COLO668 (cell line): ENCODE measurements at regions not wholly inside any gene's neighbourhood (a gene's known extent, or its start where the extent isn't known, plus 50 kb on each side); places are given as distances from the start of the nearest gene placed in this dataset.

Source experiments
- DNase-seq: peaks from one replicate; lab custom pipeline; 2025; ENCODE audit not compliant: unreplicated experiment; lab: John Stamatoyannopoulos, UW

GRCh38 chr15:47824147-47824546 is 106.8 kb downstream of the SEMA6D start:
- no peak for DNase-seq

GRCh38 chr15:47829667-47830066 is 112.4 kb downstream of the SEMA6D start:
- DNase-seq = no peak

GRCh38 chr15:47834093-47834492 is 116.8 kb downstream of the SEMA6D start:
- DNase-seq = no peak

GRCh38 chr15:47839233-47839825 is 122.0 kb downstream of the SEMA6D start:
- DNase-seq = no peak

DNA sequence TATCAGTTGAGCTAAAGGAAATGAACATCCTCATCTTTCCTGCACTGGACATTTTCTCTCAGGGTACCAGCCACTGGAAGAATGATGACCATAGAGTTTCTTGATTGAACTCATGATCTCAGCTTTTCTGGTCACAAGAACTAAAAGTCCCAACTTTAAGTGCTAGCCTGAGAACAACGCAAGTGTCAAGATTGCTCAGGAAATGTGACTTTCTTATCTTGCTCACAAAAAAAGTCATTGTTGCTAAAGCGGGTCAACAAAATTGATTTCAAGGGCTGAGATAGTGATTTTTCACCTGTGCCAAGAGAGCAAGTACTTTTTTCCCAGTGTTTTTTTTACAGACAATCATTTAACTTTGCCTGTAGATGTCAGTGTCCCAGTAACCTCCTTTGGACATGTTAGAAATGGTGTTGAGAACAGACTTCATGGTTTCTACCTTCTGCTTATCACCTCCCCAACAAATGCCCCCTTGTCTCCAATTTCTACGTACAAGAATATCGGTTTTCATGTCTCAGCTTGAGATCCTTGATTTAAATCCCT is 125.9 kb downstream of the SEMA6D start:
- DNase-seq = no peak

DNA sequence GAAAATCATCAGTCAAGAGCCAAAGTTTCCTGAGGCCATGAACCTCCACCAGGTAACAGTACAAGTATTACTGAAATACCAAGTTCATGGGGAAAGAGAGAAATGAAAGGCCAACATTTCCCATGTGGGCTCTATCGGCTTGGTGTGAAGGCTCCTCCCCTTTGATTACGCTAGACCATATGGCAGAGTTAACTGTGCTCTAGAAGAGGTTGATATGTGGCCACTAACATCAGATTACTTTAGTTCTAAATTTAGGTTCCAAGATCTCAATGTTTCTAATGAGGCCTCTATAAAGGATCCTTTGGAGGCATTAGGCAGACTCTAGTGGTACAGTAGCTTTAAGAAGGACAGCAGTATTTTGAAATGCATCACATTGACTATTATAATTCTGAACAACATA is 127.1 kb downstream of the SEMA6D start:
- DNase-seq = no peak

DNA sequence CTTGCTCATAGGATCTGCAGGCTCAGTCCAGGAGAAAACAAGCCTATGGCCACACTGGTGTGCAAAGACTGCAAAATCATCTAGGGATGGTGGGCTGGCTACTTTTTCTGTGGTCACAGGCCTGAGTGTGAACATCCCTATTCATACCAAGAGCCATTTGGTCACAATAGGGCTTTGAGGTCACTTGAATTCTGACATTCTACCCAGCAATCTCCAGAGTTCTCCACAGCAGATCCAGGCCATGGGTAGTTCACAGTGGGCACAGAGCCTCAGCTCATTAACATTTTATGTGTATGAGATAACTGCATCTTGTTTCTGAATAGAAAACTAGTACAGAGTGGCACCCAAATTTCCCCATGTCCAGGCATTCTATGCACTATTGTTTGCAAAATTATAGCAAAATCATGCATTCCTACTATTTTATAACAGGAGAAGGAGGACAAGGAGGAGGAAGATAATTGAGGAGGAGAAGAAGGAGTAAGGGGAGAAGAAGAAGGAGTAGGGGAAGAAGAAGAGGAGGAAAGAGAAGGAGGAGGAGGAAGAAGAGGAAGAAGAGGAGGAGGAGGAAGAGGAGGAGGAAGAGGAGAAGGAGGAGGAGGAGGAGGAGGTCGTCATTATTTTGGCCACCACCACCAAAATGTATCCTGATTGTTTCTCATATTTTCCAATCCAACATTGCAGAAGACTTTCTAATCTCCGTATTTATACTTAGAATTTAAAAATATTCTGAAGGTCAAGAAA is 129.0 kb downstream of the SEMA6D start:
- DNase-seq = no peak

- no peak for DNase-seq
Observed at GRCh38 chr15:47846876-47847275, 129.6 kb downstream of the SEMA6D start.

DNA sequence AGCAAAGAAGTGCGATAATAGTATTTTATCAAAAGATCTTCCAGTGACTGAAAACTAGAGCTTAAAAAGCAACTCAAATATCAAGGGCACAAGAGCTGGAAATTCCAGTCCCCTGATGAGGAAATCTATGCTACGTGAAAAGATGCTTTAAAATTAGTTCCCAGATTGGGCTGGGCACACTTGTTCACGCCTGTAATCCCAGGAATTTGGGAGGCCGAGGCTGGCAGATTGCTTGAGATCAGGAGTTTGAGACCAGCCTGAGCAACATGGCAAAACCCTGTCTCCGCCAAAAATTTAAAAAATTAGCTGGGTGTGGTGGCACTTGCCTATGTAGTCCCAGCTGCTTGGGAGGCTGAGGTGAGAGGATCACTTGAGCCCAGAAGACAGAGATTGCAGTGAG is 138.8 kb downstream of the SEMA6D start:
- no peak for DNase-seq

- no peak for DNase-seq
Observed at GRCh38 chr15:47857014-47857775, 139.9 kb downstream of the SEMA6D start.

DNA sequence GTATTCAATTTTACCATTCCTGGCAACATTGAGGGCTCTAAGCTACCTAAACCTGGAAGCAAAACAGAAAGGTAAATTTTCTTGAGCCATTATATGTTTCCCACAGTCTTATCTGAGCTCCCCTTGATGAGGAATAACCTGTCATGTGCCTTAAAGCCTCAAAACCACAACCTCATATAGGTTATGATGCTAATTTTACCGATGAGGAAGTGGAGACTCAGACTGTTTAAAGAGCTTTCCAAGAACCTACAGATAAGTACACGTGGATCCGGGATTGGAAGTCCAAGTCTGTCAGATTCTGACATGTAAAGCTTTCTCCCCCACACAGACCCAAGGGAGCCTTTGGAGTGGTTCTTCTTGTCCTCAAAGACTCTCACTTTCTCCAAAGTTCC is 140.5 kb downstream of the SEMA6D start:
- no peak for DNase-seq

DNA sequence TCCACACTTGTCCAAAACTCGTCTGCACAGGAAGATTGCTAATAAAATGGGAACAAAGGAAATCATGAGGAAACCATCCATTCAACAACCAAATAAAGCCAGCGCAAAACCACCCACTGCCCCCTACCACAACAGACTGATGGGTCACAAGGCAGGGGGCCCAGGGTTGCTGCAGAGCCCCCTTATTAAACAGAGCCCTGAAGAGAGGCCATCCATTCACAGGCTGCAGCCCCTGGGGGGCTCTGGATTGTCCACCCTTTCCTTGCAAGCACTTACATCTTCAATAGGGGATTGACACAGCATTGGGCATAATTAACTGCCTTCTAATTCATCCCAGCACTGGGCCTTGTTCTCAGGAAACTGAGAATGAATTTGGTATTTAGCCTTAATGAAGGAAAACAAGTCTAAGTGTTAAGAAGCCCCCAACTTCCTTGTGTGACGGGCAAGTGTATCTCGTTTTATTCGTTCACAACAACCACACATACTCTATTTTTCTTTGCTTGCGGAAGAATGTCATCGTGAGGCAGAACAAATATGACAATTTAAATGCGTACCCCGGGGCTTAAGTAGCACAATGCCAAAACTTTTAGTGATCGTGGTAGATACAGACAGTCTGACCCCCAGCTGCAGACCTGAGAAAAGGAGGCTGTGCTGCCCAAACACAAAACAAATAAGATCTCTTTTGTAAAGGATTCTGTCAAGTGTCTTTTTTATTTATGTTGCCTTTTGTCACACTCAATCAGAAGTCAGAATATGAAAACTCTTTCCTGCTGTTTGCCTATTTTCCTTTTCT is 144.0 kb downstream of the SEMA6D start:
- no peak for DNase-seq

DNA sequence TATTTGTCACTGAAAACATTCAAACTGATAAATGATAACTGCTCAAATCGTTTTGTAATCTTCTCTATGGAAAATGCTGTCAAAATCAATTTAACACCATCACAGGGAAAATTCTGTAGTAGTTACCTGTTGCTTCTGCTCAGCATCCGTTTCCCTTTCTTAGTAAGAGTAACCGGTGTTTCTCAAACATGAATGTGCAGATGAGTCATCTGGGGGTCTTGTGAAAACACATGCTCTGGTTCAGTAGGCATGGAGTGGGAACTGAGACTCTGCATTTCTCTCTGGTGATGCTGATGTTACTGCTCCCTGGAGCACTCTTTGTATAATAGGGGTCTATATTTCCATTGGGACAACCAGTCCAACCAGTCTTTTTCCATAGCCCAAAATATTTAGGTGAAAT is 145.1 kb downstream of the SEMA6D start:
- DNase-seq = no peak

GRCh38 chr15:47866446-47866845 is 149.1 kb downstream of the SEMA6D start:
- no peak for DNase-seq

- no peak for DNase-seq
Observed at GRCh38 chr15:47870300-47870955, 153.1 kb downstream of the SEMA6D start.

DNA sequence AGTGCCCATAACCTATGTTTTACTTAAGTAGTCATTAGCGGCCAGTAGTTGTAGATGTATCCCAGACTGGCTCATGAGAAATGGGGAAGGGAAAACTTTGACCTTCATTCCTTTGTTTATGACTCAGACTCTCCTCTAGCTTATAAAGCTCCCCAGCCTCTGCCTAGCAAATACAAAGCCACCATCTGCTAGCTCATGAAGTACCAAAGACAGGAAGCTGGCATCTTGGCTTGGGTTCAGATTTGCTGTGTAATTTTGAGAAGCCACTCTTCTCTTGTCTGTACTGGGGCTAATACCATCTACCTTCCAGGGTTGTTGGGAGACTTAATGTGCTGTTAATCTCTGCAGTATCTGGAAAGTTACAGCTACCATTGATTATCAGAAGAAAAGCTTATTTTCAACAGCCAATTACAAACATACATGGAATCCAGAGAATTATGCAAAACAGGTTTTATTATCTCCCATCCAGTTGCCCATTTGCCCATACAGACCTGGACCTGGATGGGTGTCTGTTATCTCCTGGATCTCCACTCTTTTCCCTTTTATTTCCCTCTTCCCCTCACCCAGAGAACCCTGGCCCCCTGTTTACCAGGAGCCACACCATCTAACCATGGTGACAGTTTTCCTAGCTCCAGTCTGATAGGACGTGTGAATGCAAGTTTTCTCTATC is 153.8 kb downstream of the SEMA6D start:
- no peak for DNase-seq

- no peak for DNase-seq
Observed at GRCh38 chr15:47872208-47872607, 154.9 kb downstream of the SEMA6D start.

- DNase-seq = no peak
Observed at GRCh38 chr15:47872869-47873432, 155.6 kb downstream of the SEMA6D start.

DNA sequence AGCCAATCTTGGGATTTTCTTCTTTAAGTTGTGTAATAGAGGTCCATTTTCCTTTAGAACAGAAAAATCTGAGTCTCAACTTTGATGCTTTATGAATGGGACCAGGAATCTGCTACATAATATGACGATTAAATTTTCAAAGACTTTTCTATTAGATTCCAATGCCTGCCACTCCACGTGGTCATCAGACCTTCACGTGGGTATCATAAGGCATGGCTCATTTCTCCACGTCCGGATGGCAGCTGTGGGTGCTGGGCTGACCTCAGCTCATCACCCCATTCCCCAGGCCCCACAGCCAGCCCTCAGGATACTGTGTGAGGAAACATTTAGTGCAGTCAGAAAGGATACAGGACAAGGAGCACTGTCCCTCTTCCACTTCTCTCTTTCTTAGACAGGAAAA is 159.7 kb downstream of the SEMA6D start:
- no peak for DNase-seq

DNA sequence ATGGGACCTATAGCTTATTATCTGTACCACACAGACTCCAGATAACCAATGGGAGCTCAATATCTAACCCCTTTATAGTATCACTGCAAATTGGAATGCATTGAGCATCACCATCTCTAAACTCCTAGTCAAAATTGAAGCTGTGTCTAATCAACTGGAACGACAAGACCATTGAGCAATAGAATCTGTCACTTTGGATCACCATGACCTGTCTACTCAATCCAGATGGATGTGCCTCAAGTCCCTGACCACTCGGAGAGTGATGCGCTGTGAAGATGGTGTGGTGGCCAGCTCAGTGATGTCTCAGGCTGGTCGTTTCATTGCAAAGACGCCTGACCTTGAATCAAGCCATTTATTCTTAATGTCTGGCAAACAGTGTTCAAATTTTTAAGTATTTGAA is 160.5 kb downstream of the SEMA6D start:
- no peak for DNase-seq
